HG02938 (cell line): ENCODE measurements at regions not wholly inside any gene's neighbourhood (a gene's known extent, or its start where the extent isn't known, plus 50 kb on each side); places are given as distances from the start of the nearest gene placed in this dataset.

Experiments
- ATAC-seq: cut with Tn5 transposase; IDR thresholded peaks from one replicate; pipeline ENCODE4 v1.9.1; 2021; ENCODE audit warnings: mild to moderate bottlenecking, moderate library complexity; ENCODE audit not compliant: unreplicated experiment

DNA sequence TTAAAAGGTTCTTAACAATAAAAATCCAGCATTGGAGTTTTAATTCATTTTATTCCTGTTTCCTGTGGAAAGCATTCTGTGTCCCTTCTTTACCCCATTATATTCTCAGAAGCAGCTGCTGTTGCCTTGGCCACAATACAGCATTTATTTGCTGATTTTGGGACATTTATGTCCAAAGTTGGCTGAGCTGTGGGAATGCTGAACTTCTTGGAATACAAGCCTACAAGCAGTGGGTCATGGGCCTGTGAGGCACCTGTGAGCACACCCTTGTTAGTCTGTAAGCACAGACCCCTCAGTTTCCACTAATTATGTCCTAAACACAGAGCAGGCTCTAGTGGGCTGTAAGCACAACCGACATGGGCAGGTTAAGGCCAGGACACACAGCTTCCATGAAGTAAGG is 122.2 kb upstream of the IGF1 start:
- no peak for ATAC-seq

DNA sequence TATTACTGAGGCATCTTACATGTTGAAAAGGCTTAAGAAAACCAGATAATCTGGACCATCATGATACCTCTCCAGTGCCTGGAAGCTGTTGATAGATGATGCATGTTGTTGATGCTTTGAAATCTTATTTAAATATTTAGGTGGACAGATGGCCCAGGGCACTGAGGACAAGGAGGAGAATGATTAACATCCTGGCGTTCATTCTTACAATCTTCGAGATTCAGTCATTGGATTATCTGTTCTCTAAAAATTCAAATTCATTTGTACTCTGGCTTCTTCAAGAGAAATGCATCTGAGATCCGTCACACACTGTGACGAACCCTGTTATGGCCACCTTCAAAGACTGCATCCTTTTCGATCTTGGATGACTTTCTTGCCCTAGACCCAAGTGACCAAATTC is 121.3 kb upstream of the IGF1 start:
- ATAC-seq, result no peak

DNA sequence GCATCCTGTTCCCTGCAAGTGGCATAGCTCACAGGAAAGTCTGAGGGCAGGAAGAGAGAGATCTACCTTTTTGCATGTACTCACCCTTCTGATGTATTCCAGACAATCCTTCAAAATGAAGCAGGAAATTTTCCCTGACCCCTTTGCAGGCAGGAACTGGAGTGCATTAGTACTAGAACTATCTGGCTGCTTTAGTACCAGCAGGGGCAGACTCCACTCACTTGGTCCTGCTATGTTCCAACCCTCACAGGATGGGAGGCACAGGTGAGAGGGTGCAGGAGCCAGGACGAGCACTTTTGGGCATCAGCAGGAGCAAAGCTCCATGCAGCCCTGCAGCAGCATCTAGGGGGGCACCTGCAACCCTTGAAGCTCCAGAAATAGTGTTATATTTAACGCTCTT is 116.3 kb upstream of the IGF1 start:
- ATAC-seq, result no peak

DNA sequence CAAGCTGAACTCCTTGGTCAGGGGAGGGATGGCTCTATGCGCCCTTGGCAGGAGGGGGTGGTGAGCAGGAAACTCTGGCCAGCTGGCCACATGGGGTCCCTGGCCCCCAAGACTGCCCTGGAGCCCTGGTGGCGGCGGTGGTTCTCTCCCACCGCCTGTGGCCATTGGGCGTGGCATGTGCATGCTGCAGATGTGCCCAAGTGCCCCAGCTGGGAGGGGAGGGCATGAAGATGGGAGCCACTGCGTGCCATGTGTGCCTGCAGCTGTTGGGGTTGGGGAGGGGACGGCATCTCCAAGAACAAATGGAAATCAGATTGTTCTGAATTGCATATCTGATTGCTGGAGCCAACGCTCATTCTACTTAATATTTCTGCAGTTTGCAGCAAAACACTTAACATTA is 115.7 kb upstream of the IGF1 start:
- no peak for ATAC-seq

DNA sequence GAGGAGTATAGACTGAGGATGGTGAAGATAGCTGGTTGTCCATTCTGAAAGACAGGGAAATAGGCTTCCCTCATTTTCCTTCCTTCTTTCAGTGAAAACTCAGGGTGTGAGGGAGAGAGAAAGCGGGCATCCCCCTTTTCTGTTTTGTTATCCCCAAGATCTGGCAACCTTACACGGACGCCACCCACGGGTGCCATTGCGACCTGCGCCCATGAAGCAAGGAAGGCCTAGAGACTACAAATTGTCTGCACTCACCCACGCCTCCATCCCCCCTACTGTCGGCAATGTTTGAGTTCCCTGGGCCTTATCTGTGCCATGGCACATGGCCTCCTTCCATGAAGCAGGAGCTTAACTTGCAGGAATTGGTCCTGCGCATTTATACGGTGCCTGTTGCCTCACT is 115.0 kb upstream of the IGF1 start:
- ATAC-seq, result no peak

DNA sequence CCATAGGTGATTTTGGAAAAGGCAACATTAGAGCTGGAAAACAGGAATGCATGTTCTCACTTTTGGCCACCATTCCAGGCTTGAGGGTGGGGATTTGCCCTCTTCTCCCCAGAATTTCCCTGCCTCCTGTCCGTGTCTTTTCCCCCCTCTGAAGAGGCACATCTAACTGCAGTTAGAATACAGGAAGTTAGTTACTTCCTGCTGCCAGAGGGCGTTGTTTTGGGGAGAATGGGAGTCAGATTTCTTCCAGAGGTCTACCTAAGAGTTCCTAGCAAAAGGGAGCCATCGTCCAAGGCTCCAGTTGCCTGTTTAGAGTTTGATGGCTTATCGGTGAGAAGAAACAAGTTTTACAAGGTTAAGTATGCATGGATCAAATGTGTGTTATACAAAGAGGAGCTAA is 112.8 kb upstream of the IGF1 start:
- ATAC-seq, result no peak

DNA sequence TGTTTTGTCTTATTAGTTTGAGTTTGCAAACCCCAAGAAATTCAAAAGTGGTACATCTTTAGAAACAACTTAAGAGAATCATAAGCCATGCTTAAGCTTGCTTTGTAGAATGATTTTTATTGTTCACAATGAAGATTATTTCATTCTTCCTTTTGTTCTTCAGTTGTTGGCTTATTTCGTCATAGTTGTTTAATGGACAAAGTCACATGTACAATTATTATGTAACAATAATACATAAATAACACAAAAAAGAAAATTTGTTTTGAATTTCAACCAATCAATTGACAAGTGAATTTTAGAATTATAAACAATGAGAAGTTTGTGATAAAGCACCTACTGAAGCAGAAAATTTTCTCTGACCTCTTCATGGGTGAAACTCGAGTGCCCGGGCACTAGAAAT is 111.8 kb upstream of the IGF1 start:
- ATAC-seq, result no peak

DNA sequence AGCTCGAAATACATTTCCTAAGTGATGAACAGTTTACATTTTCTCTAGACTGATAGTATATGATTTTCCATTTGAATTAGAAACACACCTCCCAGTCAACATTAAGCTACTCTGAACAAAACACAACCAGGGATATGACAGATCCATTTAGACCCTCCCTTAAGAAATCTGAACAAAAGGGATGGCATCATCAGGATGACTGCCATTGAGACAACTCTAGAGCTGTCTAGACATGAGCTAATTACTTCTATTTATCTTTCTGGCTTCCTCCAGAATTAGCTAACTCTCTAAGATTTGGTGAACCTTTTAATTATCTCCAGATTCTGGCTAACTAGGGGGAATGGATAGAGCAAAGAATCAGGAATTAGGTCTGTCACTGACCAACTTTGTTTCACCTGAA is 92.9 kb upstream of the IGF1 start:
- no peak for ATAC-seq

DNA sequence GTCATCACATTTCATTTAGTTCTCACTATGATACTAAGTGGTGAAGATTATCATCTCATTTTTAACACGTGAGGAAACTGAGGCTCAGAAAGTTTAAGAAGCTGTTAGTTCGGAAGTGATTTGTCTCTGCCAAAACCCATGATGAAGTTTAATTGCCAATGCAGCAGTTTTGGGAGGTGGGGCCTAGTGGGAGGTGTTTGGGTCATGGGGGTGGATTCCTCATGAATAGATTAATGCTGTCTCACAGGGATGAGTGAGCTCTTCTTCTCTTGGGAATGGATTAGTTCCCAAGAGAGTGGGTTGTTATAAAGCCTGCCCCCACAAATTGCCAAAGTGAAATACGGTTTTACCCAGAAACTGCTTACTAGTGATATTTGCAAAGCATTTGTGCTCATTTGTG is 91.5 kb upstream of the IGF1 start:
- ATAC-seq, result no peak

DNA sequence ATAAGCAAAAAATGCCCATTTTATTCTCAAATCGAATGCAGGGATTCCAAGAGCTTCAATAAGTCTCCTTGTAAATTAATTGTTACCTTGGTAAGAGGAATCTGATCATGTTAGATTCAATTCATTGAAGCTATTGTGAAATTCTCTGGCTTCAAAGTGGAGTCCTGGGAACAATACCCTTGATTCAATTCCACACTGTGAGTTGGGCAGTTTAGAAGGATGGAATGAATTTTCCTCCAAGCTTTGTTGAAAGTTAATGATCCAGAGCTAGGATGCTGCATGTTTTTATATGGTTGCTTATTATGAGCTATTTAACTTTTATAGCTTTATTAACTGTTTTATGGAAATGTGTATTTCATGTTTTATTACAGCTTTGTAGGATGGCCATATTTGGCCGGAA is 89.9 kb upstream of the IGF1 start:
- no peak for ATAC-seq

DNA sequence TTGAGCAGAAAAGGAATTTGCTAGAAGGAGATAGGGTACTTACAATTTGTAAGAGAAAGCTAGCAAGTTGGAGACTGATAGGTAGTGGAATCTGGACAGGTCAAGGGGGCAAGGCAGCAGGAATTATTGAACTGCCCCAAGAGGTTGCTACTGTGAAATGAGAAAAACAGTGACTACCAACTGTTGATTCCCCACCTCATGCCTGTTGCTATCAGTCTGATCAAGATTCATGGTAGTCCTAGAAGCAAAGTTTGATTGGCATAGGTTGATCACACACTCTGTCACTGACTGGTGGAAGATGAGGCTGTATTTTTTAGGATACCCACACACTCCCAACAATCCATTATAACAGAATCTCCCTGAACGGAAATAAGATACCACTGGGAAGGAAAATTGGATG is 89.4 kb upstream of the IGF1 start:
- ATAC-seq, result no peak

DNA sequence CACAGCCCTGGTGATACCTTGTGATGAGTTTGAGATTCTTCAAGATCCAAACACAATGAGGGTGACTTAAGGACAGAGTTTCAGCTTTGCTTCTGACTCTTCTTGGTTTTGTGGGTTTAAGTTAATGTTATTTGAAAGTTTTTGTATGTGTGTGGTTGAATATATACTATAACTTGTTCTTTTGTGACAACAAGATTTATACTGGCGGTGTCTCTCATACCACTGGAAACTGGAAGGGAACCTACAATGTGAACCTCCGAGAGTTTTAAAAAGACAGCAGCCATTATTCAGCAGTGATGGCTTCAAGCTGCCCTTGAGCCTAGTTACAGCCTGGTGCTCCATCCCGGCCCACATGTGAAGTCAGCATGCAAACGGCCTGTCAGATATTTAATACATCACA is 87.9 kb upstream of the IGF1 start:
- ATAC-seq, result no peak

DNA sequence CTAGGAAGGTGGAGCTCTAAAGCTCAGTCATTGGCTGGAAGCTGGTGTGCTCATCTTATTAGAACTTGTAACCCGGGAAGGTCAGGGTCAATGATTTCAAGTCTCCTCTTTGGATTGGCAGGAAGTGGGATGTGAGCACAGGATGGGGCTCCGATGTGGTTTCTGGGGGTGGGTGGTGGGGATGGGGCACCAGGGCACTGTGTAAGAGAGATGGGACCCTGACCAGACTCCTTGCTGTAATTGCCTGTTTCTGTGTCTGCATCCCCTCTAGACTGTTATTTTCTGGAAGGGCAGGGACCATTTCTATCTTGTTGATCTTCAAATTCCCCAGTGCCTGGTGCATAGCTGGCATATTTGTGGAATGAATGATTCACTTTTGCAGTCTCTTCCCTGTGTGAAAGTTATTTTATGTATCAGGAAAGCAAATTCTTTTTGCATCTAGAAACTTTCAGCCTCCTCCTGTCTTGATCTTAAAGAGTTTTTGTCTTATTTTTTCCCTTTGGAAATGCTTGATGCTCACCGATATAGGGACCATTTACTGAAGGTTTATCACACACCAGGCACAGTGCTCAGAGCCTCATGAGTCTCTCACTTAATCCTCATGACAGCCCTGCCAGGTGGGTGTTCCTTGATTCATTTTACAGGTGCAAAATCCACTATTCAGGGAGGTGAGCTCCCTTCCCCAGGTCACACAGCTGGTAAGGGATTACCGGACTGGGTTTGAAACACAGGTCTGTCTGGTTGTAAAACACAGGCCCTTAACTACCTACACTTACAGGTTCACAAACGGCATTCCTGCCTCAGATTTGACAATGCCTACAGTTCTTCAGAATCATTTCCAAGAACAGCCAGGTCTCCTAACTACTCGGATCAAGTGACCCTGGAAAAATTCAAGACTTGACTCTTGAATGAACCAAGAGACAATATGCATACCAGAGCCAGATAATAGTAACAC is 86.9 kb upstream of the IGF1 start:
- ATAC-seq, result no peak

DNA sequence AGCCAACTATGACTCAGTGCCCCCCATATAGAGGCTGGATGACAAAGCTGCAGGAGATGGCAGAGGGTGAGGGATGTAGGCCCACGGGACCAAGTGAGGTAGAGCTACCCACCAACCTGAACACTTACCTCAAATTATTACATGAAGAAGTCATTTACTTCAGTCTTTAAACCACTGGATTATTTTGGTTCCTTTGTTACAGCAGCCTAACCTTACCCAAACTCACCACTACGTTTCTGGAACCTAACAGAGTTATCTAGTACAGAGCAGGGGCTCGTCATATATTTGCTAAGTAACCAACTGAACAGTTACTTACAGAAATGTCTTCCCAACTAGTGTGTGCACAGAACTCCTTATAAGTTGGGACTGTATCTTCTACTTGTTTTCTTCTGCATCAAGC is 85.2 kb upstream of the IGF1 start:
- no peak for ATAC-seq

DNA sequence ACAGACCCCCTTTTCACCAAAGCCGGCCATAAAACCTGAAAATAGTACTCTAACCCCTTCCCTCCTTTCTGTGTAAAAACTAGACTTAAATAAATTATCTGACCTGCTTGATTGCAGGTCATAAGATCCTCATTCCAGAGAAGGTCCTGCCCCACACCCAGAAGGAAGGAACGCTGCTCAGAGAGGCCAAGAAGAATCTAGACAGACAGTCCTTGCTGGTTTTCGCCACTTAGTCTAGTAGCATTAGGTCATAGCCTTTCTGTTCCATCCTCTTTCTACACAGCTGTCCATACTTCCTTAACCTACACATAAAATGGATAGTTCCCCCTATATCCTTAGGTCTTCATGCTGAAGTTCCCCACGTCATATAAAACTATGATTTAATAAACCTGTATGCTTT is 83.7 kb upstream of the IGF1 start:
- no peak for ATAC-seq

DNA sequence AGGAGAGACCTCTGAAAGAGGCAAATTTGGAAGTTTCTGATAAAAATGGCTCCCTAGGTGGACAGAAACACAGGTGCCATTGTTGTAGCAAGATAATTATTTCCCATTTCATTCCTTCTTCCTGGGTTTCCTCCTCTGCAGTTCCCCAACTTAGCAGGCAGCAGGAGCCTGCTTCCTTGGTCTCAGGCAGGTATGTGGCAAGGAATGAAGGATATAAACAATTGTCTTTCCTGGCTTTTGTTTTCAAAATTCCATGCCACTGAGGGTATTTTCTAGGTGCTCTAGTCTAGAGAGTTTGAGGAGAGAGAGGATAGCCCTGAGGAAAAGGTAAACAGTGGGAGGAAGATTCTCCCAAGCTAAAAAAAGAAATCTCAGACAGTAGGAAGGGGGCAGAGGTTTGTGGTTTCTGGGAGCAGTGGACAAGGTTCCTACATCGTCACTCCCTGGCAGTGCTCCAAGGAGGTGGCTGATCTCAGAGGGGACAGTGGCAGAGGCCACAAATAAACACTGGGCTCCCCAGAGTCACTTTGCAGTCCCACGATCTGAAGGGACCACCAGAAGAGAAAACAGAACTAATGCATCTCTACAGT is 82.6 kb upstream of the IGF1 start:
- ATAC-seq, result no peak

DNA sequence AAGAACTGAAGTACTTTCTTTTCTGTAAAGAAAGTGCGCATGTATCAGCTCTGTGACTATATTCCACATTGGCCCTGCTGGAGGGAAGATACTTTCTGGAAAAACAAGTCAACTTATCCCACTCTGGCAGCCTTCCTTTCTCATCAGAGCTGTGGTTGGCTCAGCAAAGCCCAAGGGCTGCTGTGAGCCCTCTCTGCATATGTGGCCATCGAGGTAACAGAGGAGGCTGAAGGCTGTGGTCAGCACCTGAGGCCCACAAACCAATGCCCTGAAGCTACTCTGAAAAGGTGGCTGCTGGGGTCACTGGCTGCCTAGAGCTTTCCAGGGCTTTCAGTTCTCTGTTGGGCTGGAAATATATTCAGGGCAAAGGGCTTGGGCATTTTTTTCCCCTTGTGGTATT is 70.8 kb upstream of the IGF1 start:
- no peak for ATAC-seq

DNA sequence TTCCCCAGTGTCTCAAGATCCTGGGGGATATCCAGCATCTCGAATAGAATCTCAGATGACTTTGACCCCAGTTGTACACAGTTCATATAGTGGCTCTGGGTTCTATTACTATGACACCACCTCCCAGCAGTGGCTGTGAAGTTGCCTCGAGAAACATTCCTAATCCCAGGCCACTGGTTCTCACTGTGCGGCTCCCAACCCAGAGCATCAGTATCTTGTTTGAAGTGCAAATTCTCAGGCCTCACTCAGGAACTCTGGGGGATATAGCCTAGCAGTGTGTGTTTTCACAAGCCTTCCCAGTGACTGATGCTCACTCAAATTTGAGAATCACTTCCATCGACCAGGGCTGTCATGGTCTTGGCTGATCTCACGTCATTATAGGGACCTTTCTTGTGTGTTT is 69.3 kb upstream of the IGF1 start:
- ATAC-seq, result no peak

DNA sequence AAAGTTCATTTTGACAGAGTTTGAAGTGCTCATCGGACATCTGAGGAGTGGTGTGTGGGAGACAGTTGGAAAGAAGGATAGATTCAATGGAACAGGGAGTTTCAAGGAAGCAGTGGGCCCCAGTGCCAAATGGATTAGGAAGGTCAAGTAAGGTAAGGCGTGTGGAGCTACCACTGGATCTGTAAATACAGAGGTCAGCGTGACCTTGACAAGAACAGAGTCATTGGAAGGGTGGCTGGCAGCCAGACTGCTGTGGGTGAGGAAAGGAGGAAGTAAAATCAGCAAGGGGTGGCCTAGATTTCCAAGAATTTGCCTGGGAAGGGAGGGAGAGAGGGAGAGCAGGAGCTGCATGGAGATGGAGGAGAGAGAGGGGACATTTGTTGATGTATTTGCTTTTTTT is 68.2 kb upstream of the IGF1 start:
- no peak for ATAC-seq

DNA sequence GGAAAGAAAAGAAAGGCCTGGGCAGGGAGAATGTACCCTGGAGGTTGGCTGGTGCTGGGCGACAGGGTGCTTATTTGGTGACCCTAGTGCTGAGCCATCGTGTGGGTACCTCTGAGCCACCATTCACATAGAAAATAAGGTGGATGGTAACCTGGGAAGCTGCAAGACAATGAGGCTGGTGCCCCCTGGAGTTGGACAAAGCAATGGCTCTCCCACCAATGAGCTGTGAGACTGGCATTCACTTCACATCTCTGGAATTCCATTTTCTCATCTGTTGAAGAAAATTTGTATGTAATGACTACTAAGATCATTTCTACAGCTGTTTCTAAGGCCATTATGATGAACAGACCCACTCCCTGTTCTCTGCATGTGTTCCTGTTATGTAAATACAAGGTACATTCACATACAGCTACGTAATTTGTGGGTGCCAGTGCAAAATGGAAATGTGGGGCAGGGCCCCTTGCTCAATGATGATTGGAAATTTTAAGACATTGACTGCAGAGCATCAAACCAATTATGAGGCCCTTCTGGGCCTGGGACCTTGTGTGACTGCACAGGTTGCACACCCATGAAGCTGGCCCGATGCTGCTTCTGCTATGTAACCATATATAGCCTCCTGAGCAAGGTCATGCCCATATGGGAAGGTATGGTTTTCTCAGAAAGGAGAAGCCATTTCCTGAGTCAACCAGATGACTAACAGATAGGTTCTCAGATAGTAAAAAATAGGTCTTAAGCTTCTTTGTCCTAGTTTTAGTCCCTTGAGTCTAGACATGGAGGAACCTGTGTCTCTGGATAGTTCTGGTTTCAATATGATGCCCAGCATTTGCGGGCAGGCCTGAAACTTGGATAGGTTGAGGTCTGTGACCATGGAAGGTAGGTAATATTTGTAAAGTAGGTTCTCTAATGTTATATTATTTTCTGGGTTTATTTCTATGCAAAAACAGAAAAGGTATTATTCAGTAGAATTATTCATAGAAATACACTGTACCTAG is 63.4 kb upstream of the IGF1 start:
- ATAC-seq, result no peak

DNA sequence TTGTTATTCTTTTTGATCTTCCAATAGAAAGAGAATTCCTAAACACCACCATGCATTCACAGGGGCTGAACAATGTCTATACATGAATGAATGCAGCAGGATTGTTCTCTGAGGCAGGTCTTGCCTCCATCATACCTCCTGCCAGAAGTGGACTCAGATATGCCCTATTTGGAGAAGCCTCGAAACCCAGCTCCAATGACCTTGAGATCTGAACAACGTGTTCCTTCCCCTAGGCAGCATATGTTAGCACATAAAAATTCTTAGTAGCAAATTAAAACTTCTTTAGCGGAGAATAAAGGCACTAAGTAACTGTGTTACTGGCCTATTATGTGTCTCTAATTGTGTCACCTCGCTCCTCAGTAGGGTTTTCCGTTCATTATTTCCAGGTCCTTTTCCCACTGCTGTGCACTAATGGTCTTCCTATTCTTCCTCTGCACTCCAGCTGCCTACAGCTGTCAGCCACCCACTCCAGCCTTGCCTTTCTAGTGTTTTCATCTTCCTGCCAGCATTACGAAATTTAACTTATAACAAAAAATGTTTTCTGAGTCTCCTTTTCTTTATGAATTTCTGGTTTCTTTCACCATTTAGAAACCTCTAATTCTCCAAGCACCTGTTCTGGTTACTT is 62.6 kb upstream of the IGF1 start:
- no peak for ATAC-seq
